Putamen (tissue), 1 donor: ENCODE measurements at regions not wholly inside any gene's neighbourhood (a gene's known extent, or its start where the extent isn't known, plus 50 kb on each side); places are given as distances from the start of the nearest gene placed in this dataset.
"Not testable (repeated sequence)": the region's sequence is repeated elsewhere in the genome, so short reads cannot be mapped to it uniquely, and the experiment has no call there.

Experiments
- DNase-seq: peaks from one replicate; pipeline ENCODE4 v3.0.0-alpha.2; 2016; ENCODE audit warnings: low spot score

DNA sequence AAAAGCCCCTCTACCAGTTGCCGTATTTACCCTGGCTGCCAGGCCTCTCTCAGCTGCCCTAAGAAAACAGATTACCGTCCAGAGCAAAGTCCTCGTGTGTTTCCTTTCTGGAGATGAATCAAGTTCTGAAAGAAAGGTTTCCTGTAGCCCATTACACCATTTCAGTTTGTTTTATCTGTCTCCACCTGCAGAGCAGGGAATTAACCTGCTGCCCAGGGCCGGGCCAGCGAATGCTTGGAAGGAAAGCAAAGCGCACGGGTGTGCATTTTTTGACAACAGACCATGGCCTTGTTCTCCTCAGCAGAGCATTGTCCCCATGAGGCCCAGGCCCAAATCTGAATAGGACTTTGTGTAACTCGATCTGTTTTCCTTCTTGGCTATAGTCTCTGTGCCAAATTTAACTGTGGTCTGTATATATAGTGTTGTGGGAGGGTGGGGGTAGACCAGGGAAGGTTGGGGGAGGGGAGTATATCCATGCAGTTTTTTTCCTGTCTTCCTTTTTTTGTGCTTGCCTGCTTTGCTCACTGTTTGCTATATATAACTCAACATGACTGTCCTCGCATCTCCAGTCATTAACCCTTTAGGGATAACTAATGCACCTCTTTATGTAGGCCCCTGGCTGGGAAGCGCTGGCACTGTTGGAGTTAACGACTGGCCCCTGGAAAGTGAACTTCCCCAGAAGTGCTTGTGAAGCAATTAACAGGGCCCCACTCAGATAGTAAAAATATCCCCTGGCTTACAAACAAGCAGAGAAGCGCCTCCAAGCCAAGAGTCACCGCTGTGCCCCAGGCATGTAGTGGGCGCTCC, 174.3 kb upstream of the PLGLB2 start:
- not testable (repeated sequence) for DNase-seq

DNA sequence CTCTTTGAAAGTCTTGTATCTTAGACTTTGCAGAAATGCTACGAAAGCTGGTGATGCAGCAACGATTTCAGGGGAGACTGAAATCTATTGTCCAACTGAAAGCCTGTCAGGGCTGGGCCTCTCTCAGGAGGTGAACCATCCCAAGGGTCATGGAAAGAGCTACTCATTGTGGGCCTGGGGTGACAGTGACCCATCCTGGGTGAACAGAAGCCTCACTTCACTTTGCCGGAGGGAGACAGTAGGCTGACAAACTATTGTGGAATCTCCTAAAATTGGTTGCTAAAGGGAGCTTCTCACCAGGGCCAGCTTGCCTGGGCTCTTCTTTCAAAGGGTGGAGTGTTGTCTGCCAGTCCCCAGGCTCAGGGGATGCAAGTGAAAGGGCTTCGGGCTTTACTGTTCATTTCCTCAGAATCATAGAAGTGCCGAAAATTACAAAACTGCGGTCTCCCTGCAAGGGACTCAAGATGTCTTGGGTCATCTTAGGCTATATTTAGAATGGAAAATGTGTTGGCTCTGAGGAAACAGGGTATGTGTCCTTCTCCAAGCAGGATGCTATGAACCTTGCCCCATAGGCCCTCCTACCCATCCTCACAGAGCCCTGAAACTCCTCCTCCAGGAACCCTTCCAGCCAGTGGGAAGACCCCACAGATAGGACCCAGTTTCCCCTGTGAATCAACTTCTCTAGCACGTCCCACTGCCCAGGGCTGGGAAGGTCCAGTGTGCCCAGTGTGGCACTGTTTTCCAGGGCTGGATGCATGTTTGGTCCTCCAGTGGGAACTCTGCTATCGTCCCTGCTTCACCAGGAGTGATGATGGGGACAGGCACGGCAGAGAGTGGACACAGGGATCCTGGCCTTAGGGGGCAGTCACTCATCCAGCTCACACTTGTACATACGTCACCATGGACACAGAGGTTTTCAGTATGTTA, 173.4 kb upstream of the PLGLB2 start:
- not testable (repeated sequence) for DNase-seq

DNA sequence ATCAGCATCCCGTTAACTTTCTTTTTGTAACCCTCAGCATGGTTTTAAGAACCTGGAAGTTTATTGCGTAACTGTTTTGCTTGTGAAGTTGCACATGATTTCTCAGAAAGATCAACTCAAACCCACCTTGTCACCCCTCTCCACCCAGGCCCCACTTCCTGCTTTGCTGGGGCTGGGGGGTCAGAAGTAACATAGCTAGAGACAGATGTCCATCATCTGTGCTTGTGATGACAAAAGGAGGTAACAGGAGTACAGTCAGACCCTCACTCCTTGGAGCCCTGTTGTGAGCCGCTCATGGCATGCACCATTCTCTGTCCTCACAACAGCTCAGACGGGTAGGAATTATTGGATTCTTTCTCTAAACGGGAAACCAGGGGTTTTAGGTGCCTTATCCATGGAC, 172.7 kb upstream of the PLGLB2 start:
- DNase-seq = not testable (repeated sequence)

- DNase-seq = not testable (repeated sequence)
Measured at GRCh38 chr2:87577358-87577757, 170.5 kb upstream of the PLGLB2 start.

DNA sequence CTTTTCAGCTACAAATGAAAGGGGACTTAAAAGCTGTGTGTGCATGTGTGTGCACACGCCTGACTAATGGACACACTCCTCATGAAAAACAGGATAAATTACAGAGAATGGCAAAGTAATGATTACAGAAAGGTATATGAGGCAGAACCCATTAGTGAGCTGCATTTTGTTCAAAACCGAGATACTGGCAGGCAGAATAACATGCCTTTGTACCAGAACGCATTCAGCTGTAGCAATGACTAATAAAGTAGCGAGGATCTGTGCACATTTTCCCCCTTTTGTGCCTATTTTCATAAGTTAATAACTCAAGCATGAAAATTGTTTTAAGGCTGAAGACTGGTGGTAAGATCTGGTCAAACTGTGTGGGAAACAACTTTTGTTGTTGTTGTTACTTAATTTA, 165.7 kb upstream of the PLGLB2 start:
- not testable (repeated sequence) for DNase-seq

GRCh38 chr2:87582579-87582978, 165.3 kb upstream of the PLGLB2 start:
- not testable (repeated sequence) for DNase-seq

- DNase-seq = not testable (repeated sequence)
Measured at GRCh38 chr2:87583370-87583769, 164.5 kb upstream of the PLGLB2 start.

GRCh38 chr2:87583803-87584202, 164.1 kb upstream of the PLGLB2 start:
- not testable (repeated sequence) for DNase-seq

DNA sequence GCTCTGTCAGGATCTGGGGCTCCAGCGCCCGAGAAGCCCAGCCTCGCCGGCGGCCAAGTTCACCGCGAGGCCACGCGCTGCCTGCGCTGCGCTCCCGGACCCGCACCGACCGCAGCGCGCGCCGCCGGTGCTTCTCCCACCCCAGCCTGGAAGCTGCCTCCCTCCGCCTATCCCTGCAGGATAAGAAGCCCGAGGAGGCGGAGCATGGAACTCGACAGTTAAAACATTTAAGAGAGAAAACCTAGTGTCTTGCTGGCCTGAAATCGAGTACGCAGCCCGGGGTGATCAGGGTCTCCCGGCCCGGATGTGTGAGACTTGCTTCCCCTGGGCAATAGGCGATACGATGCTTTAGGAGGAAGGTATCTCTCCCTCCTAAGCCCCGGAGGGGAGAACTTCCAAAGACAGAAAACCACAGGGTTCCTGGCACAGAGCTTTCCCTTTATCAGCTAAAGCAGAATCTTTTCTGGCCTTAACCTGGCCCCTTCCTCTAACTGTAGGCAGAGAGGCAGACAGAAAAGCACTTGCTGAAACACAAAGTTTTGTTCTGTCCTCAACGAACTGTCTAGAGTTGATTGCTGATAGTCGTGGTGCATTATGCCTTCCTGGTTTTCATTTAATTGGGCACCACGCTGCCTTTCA, 163.5 kb upstream of the PLGLB2 start:
- DNase-seq = not testable (repeated sequence)

GRCh38 chr2:87587934-87588333, 160.0 kb upstream of the PLGLB2 start:
- not testable (repeated sequence) for DNase-seq

GRCh38 chr2:87592974-87593373, 154.9 kb upstream of the PLGLB2 start:
- not testable (repeated sequence) for DNase-seq

DNA sequence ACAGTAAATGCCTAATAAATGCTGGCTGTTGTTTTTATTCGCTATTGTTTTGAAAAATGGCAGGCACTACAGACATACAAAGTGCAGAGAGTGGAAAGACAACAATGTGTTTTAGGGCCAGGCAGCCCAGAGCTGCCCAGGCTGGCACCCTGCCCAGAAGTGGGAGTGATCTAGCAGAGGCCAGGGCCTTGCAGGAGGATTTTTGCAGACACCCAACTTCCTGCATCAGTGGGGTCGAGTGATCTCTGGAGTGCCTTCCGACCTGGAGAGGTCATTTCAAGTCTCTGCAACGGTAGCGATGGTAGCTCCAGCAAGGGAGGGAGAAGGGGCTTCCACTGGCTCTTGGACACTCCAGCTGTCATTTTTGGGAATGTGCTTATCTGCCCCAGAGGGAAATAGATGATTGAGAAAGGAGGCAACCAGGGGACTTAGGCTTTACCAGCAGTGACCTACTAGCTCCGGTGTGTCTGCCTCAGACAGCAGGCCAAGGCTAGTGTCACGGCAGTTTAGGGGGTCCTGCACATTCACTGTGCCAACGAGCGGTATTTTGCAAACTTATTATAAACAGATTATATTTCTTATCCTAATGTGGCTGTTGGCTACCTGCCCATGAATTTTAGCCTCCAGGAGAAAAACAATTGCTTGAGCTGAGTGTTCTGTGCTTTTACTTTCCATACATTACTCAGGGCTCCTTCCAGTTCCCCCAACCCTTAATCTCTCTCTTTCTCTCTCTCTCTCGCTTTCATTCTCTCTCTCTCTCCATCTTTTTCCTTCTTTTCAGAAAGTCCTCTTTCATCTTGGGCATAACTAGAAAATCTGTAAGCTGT, 153.9 kb upstream of the PLGLB2 start:
- not testable (repeated sequence) for DNase-seq

- DNase-seq = not testable (repeated sequence)
Measured at GRCh38 chr2:87594611-87594992, 153.3 kb upstream of the PLGLB2 start.

DNA sequence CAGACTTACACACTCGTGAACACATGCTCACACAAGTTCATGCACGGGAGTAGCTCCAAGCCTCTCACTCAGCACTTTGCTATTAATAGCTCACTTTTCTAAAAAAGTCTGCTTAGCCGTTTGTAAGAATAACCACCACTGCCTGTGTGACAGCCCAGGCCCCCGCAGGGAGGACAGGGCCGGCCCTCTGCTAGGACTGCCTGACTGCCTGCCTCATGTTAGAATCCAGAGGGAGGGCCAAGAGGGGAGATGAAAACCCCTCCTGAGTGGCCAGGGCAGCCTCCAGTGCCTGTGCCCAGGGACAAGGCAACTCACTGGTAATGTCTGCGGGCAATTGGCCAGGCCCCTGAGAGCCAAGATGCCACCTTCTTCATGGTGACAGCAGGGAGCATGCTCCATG, 152.9 kb upstream of the PLGLB2 start:
- DNase-seq = not testable (repeated sequence)

DNA sequence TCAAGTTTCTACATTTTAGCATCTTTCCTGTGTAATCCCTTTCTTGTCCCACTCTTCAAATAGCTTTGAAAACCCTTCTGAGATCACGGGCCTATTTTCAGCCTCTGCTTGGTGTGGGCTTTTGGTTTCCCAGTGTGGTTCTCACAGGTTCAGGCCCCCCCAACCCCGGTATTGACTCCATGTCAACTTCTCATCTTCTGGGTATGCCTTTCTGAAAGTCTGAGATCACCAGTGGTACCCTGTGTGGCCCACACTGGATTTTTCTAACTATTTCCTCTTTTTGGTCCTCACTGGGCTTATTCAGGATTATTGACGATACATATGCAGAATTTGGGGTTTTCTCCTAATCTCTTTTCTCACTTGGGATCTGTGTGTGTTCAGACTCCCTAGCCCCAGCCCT, 146.9 kb upstream of the PLGLB2 start:
- DNase-seq = not testable (repeated sequence)

DNA sequence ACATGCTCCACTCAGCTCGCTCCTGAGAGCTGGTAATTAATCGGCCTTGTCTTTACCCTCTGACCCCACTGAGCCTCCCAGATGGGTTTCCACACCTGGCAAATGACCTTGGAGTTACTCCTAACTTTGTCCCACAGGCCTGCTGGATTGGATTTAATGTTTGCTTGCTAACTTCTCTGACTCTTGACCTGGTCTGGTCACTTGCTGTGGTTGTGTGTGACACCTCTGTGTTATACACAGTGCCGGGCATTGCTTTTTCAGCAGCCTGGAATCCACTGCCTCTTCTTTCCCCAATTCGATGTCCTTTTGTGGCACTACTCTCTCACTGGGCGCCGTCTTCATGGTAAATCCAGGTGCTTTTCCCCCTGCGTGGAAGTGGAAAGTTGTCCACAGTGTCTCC, 145.8 kb upstream of the PLGLB2 start:
- DNase-seq = not testable (repeated sequence)

GRCh38 chr2:87602728-87603127, 145.2 kb upstream of the PLGLB2 start:
- not testable (repeated sequence) for DNase-seq

GRCh38 chr2:87603418-87604278, 144.2 kb upstream of the PLGLB2 start:
- not testable (repeated sequence) for DNase-seq

DNA sequence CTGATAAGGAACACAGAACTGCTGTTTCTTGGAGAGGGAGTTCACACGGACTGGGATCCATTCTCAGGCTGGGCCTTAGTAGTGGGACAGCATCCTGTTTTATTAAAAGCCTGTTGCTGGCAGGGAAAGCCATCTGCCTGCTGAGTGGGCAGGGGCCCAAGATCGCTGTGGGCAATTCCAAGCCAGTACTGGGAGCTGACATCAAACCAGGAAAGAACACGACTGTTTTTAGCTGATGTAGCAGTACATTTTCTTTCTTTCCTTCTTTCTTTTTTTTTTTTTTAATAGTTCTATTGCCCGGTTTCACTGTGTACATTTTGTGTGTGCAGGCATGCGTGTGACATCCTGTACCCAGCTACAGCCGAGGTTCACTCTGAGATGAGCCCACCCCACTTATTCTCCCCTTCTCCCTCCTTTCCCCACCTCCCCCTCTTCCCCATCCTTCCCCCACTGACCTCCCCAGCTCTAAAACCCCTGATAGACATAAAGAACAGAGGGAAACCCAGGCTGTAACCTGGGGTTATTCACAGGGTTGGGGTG, 143.5 kb upstream of the PLGLB2 start:
- not testable (repeated sequence) for DNase-seq

DNA sequence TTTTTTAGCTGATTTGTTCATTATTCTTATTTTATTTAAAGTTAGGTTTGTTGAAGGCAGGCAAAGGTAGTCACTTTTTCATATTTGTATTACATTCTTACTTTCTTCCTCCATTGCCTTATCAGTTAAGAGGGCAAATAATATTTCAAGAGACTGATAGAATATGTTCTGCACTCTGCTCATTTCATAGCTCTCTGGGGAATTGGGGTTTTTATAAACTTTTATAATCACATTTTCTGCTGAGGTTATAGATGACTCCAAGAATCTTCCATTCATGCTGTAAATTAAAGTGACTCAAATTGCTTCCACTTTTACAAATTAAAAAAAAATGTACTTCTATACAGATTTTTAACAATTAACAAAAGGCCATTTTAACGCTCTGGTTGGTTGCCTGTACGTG, 142.9 kb upstream of the PLGLB2 start:
- DNase-seq = not testable (repeated sequence)
